Astrocyte of the hippocampus (primary cell): ENCODE measurements at regions not wholly inside any gene's neighbourhood (a gene's known extent, or its start where the extent isn't known, plus 50 kb on each side); places are given as distances from the start of the nearest gene placed in this dataset.

Experiments
- DNase-seq: peaks from one replicate; pipeline ENCODE4 v3.0.0; 2011; ENCODE audit warnings: low read depth, low spot score

DNA sequence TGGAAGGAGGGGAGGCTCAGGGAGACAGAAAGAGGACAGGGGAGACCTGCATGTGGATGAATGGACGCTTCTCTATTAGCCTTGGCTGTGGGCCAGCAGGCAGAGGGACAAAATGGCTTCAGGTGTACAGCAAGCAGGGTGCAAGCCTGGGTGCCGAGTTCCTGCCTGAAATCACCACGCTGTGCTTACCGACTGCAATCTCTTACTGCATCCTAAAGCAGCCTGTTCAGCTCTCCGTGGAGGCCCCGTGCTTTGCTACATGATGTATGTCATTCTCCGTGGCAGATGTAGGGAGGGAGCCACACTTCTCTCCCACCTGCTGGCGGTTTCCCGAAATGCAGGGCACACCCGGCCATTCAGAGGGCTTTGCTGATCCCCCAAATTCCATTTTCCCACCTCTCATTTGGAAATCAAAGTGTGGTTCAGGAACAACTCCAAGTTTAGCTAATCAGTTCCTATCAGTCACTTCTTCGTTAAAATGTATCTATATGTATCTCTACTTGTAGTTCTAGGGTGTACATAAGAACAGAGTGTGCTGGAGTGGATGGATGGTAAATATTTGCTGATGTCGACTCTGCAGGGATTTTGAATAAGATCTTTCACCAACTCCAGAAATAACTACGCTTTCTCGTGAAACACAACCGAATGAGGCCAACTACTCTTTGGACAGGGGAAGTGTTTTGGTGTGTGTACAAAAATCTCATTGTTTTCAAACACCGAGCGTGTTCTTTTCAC, 122.3 kb upstream of the BACE2 start:
- DNase-seq, result peak; percentile 2

DNA sequence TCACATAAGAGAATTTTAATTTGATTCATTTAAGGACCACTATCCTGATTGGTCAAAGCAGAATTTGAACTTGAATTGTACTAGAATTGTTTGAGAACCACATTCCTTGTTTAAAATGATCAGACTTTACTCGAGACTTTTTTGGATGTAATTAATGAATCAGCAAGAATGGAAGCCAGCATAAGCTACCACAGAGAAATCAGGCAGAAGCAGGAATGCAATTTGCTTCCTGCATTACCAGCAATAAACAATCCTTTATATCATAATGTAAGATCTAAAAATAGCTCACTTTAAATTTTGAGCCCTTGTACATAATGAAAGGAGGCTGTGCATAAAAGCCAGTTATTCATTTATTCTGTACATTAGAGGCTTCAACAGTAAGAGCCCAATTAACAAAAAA, 119.8 kb upstream of the BACE2 start:
- DNase-seq, result peak; percentile 7

DNA sequence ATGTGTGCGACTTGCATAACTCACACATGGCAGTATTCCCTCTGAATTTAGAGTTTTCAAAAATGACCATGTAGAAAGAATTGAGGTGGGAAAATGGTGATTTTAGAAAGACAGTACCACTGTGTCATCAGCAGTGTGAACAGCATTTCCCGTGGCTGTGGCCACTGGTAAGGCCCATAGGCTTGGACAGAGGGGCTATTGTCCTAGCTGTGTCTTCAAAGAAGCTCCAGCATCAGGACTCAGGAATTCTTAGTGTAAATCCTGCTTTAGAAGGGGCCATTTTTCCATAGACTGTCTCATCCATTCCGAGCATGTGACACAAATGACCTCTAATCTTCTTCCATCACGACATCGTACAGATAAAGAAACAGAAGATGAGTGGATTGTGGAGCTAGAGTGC, 119.3 kb upstream of the BACE2 start:
- DNase-seq, result no peak

DNA sequence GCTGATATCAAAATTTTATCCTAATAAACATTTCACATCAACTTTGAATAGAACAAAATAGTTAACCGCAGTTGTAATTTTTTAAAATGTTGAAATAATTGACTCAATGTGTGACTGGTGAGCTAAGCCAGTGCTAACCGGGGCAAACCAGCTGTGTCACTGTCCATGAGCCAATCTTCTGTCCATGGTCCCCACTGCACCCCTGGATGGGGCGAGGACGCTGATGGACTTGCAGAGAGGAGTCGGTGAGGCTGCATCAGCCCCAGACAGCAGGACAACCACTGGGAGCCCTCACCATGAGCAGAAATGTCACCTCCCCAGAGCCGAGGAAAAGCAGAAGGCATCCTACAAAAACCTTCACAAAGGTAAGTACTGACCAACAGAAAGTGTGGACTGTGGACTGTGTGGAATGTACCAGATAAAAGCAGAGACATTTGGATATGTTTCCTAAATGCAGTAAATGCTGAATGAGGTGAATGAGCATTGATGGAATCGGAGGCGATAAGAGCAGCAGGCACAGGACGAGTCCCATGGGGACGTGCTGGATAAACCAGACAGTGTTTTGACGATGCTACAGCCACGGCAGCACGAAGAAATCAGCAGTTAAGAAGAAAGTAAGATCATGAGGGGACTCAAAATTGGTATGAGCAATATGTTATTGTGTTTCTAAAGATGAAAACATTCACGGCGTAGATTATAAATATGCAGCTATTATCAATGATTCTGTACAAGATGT, 115.0 kb upstream of the BACE2 start:
- DNase-seq, result no peak

DNA sequence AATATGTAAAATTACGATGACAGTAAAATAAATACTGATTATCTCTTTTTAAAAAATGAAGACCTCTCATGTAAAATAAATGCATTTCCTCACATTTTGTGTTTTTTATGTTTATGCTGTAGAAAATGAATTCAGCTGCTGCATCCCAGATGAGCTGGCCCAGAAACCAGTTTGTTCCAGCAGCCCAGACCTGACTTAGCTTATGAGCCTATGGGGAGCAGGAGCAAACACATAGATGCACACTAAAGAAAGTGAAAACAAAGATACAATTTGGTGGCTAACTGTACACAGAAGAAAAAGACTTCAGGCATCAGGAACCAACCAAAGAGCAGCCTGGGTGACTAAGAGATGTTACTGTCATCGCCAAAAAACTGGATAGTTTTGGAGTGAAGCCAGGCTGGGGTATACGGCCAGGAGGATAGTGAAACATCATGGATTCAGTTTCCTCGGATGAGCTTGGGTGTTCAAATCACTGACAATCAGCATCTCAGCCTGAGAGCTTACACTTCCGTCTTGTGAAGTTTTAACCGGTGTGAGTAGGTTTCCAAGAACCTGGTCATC, 113.9 kb upstream of the BACE2 start:
- DNase-seq, result no peak

DNA sequence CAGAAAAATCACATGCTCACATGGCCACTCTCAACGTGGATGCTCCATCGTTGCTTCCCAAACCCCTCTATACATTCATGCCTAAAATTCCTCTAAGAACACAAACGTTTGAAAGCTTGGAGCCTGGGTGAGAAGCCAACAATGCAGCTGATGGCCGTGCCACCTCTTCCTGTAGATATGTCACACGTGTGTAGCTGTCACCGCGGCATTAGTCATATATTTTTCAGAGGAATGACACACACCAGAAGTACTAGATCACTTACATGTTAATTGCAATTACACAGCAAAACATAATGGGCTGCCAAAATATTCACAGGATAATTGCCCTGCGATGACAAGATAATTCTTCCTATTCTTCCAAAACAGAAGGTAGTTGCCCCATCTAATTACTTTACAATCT, 112.7 kb upstream of the BACE2 start:
- DNase-seq, result no peak

DNA sequence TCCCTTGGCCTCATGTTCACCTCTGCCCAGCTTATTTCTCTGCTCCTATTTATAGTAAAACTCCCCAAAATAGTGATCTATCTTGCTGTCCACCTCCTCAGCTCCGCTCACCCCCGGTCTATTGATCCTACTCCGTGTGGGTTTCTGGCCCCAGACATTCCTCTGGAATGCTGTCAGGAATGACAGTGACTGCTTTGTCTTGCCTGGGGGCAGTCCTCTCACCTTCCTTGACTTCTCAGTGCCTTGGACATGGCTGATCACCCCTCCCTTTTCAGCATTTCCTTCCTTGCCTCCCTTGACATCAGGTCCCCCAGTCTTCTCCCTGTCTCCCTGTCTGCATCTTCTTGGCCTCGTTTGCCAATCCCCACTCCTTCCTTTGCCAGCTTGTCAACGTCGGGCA, 108.1 kb upstream of the BACE2 start:
- DNase-seq, result no peak

DNA sequence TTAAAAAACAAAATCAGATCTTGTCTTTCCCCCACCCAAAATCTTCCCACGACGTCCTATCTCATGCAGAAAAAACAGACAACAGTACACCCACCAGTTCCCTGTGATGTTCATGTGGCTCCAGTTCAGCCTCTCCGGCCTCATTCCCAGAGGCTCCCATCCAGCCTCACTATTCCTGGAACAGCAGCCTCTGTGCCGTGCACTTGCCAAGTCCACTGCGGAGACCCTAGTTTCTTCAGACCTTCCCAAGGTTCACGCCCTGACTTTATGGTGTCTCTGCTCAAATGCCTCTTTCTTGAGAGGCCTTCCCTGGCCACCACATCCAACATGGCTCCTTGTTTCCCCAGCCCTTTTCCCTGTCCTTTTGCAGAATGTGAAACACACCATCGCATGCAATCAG, 106.3 kb upstream of the BACE2 start:
- DNase-seq, result no peak

DNA sequence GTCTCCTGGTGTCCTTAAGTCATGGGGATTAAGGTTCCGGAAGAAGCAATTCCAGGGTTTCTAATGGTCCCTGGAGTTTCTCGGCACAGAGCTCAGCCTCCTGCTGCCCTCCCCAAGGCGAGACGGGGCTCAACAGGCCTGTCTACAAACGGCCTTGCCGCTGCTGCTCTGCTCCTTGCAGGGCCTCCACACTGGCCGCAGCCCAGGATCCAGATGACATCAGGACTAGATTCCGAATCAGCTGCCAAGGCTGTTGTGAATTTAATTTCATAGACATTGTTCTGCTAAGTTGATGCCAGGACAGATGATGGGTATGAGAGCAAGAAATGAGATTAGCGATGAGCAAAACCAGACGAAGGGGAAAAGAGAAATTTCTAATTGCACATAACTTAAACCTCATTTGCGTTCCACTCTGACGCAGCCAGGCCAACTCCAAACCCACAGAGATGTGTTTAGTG, 103.6 kb upstream of the BACE2 start:
- DNase-seq, result no peak

DNA sequence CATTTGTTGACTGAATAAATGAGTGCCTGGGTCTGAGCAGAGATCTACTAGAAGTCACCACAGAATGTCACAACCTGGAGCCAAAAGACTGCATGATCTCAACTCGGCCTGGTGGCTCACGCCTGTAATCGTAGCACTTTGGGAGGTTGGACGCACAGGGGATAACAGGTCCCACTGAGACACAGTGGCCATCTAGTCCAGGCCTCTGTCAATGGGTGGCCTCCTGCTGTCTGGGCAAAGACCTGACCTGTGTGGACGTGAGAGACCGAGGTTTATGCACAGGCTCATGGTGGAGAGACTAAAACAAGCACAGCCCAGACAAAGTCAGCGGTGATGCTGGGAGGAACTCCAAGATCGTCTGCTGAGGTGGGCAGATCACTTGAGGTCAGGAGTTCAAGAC, 103.0 kb upstream of the BACE2 start:
- DNase-seq, result no peak

DNA sequence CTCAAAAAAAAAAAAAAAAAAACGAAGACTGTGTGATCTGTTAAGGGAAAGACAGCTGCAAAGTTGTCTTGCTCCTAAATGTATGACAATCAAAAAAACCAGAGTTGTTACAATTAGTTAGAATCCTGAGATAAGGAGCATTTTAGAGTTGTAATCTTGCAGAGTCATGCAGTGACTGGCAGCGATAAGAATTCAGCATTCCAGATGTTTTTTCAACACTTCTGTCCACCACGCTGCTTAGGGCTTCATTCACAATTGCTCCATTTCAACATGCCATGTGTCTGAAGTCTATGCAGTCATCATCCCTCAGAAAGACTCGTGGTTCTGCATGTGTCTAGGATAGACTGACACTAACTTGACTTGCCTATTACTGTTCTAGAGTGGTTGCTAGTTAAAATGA, 102.4 kb upstream of the BACE2 start:
- no peak for DNase-seq

DNA sequence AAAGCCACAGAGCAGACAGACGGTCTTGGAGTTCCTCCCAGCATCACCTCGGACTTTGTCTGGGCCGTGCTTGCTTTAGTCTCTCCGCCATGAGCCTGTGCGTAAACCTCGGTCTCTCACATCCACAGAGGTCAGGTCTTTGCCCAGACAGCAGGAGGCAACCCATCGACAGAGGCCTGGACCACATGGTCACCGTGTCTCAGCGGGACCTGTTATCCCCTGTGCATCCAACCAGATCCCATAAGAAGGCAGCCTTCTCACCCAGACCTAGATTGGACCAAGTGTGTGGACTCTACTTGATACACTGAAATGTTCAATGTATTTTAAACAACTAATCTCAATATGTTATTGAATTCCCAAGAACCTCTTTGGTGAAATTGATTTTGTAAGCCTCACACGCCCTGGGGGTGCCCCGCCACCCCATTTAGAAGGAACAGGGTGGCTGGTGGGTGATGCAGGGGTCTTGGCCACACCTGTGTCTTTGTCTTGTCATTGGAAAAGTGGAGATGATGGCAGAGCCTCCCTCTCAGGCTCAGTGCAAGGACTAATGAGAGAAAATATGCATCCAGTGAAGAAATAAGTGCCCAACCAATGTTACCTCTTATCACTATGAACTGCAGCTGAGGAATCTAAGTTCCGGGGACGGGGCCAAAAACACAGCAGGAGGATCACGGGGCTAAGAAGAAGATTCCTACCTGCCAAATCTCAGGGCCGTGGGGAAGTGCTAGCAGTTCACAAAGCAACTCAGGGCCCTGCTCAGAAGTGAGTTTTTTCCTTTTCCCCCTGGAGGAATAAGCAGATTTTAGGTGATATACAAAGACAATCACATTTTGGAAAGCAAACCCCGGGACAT, 101.6 kb upstream of the BACE2 start:
- DNase-seq, result peak; percentile 9

DNA sequence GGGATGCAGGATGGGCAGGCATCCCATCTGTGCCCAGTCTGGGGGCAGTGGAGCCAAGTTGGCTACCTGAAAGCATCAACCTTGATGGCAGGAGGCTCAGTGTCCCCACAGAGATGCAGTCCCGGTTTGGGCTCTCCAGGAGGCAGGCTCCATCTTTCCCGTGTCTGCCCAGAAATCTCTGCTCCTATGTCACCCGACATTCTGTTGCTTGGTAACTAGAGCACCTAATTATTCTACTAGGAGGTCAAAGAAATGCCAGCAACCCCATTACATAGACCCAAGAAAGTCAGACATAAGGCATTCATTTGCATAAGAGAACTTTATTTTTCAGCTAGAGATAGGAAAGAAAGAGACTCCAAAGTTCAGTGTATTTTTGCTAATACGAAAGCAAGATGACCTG, 100.3 kb upstream of the BACE2 start:
- no peak for DNase-seq

DNA sequence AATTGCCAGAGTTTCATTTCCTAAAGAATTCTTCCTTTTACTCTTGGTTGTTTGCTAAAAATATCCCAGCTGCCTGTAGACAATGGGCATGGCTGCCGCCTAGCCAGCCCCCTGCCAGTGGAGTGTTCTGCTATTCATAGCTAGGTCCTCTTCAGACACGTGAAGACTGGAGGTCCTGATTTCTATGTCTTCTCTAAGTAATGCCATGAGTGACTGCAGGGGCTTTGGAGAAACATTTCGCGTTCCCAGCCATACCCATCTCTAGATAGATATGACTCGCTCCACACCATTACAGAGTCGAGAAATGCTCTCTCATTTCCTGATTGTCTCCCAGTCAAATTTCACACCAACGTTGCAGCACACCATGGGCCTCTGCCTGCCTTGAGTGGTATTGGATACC, 99.5 kb upstream of the BACE2 start:
- peak; percentile 1 for DNase-seq

DNA sequence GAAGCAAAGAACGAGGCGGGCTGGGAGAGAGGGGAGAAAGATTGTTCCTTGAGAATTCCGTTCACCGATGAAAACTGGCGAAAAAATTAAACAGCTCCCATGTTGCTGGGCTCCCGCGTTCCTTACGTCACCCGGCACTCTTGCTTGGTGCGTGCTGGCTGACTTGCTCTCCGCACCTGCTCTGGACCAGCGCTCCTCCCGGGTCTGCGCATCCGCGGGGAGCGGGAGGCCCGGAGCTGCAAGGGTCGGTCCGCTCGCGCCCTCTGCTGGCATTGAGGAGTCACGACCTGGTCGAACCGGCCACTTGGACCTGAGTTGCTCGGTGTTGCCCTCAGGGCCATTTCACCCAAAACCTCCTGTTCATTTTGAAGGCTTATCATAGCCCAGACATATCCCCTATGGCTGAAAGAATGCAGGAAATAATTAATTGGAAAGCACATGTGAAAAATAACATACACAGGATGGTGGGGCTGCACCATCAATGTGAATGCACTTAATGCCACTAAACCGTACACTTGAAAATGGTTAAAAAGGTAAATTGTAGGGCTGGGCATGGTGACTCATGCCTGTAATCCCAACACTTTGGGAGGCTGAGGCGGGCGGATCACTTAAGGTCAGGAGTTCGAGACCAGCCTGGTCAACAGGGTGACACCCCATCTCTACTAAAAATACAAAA, 98.9 kb upstream of the BACE2 start:
- DNase-seq, result peak; percentile 81

DNA sequence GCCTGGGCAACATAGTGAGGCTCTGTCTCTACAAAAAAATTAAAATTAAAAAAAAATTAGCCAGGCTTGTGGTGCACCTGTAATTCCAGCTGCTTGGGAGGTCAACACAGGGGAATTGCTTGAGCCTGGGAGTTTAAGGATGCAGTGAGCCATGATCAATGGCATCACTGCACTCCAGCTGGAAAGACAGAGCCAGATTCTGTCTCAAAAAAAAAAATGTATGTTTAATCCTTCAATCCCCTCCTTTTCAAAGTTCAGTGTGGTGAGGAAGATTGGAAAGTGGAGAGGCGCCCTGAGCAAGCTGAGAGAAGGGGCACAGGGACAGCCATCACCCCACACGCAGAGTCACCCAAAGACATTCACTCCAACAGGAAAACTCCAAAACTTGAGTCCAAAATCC, 97.7 kb upstream of the BACE2 start:
- no peak for DNase-seq

DNA sequence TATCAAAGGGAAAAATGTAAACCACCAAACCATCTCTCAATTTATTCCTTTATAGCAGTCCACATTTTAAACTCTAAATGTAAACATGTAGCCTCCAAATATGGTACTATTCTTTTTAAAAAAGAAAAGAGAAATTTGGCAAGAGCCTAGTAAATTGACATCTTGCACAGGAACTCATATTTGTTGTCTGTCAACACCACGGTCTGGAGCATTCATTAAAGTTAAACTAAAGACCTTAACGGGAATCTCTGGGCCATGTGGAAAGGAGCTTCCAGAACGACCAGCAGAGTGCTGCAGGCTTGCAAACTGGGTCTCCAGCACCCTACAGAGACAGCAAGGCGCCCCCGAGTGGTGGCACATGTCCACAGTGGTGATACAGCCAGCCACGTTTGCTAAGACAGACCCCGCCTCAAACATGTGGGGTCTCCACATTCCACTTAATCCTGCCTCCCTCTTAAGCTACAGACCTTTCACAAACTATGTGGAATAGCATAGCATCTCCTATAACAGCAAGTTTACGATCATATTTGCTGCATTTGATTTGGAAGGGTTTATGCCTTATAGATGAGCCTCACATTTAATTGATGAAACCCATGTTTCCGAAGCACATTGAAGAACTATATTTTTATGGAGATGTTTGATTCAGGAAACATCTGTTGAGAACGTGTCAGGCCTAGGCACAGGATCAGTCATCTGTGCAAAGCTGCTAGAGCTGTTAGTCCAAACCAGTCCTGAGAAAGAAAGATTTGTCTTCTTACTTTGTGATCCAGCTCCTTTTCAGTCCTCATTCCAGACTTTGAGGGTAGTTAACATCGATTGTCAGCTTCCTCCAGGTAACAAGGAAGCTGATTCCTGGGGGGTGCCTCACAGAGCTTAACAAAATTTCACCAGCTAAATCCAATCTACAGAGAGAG, 96.4 kb upstream of the BACE2 start:
- DNase-seq, result no peak

DNA sequence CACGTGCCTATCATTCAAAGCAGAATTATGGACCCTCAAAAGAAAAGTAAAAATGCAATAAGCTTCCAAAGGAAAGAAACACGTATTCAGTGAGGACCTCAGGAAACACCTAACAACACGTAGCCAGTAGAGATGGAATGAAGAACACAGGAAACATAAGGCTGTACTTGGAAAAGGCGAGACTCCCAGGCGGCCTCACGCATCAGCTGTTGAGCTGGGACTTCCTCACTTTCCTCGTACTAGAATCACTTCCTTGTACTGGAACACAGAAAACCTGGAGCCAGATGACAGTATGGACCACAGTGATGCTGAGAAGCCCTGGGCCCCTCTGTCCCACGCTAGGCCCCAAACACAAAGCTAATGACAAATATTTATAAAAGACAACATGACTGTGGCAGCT, 94.4 kb upstream of the BACE2 start:
- DNase-seq, result no peak

DNA sequence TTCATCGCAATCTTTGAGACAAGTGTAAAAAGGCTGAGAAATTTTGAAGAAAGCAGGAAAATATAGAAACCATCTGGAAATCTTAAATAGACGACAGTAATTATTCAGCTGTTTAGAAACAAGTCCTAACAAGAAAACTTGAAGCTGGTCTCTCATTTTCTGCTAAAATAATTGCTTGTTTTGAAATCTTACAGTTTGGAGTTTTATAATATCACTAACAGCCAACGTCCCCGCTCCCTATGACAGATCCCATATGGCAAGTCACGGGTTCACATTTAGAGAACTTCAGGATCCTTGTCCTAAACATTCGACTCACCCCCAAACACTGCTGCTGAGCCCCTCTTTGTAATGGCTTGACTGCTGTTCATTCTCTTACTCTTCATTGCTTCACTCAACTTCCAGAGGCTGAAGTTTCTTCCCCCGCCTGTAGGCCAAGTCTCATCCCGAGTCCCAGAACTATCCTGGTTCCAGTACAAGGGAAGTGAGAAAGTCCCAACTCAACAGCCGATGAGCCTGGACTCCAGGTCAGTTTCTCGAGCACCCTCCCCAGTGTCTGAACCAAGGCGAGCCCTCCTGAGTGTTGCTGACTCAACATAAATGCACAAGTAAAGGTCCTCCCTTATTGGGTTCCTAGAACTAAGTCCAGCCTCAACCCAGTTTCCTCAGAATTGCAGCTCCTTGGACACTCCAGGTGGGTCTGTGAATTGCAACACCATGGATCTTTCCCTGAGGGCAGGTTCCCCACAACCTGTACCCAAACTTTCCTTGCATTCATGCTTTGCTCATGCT, 93.4 kb upstream of the BACE2 start:
- DNase-seq, result no peak

DNA sequence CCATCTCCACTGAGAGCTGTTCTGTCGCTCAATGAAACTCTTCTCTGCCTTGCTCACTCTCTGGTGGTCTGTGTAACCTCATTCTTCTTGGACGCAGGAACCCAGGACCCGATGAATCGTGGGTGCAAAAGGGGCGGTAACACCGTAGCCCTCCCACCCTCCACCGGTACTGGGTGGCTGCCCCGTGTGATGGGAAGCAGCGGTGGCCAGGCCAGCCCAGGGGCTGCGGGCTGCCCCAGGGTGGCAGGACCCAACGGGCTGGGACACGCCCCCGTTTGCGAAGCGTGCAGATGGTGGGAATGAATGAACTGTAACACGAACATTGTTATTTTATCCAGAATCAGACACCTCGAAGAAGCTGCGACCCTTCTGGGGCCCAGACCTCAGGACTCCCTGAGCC, 92.3 kb upstream of the BACE2 start:
- no peak for DNase-seq
